Activated CD4-positive, alpha-beta T cell treated with anti-CD3 and anti-CD28 coated beads, Interleukin-2, Interleukin-4, amounts not matched to agents 100 ng/mL and 50 ng/mL, durations not matched to agents 16 hours and 8 hours (primary cell): ENCODE measurements at regions not wholly inside any gene's neighbourhood (a gene's known extent, or its start where the extent isn't known, plus 50 kb on each side); places are given as distances from the start of the nearest gene placed in this dataset.

Experiments
- DNase-seq: peaks from one replicate; pipeline ENCODE4 v3.0.0-alpha.2; 2020; ENCODE audit warnings: low spot score

DNA sequence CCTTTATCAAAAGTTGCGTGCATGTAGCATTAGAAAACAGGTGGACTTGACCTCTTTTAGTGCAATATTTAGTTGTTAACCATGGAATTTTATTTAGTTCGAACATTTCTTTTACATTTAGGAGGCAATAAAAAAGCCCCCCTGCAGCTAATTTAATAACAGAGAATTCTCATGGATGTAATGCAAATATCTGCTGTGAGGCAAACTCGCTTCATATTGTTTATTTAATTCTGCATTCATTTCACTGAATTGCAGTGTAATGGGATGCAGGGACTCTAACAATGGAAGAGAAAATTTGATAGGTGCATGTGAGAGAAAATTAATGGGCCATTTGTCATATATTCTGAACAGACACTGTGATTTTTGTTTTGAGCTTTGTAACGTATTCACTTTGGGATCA, 205.1 kb upstream of the CHD1 start:
- no peak for DNase-seq

DNA sequence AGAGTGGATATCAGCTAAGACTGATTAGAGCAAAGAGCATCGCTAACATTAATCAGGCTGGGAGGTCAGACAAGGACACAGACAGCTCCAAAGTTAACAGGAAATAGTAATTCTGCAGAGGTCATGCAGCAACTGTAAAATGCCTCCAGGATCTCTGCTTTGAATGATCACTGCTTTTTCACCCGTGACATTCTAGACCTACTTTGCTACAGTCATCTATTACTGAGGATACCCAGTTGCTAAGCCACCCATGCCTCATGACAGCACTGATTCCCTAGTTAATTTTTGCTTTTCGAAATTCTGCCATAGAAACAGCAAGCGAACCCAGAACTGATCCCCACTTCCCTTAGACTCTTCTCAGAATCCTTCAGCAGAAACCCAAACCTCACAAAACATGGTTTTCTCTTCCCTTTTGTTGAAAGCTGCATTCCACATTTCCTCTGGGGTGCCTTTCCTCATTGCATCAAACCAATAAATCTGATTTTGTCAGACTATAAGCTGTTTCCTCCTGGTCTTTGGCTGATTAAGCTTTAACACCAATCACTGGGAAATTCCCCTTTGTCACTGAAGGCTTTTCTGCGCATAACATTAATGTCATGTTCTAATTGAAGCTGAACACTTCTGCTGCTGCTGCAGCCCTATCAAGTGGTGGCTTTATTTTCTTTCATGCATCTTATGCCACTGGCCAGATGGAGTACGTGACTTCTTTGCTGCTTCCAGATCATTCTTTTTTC, 201.1 kb upstream of the CHD1 start:
- DNase-seq = no peak

GRCh38 chr5:99122976-99123375, 194.2 kb upstream of the CHD1 start:
- no peak for DNase-seq

GRCh38 chr5:99119326-99119725, 190.5 kb upstream of the CHD1 start:
- DNase-seq = no peak

GRCh38 chr5:99116526-99116925, 187.7 kb upstream of the CHD1 start:
- DNase-seq = no peak

- no peak for DNase-seq
Observed at GRCh38 chr5:99109894-99110293, 181.1 kb upstream of the CHD1 start.

DNA sequence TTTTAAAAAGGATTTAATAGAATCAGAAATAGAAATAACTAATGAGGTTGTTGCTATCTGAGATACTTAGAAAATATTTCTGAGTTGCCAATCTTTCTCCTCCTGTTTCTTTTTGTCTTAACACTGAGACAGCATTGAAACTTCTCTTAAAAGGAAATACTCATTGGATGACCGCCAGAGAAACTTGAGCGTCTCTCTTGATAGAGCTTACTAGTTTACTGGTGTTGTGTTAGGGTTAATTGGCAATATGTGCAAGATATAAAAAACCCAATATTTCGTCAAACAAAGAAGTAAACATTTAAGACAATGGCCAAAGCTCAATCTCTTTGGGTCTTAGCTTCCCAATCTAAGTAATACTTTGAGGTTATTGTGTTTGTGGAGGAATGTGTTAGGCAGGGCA, 176.4 kb upstream of the CHD1 start:
- no peak for DNase-seq

DNA sequence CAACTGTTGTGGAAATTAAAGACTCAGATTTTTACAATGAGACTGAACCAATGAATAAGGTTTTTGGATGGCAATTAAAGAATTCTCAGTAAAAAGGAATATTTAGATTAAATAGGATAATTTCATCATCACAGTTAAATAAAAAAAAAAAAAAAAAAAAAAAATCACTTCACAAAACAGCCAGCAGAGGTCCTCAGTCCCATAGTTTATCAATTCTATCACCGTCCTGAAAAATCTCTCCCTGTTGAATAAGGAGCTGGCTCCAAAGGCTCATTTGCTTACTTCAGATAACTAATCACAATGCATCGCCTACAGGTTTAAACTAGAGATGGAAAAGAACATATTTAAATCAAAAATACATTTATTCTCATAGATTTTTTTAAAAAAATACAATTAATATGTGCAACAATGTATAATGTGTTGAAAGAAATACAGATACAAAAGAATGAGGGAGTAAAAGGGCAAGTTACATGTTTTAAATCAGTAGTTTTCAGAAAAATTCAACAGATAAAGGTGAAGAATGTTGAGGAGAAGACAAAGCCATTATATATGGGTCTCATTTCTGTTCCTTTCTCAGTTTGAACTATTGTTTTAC, 175.8 kb upstream of the CHD1 start:
- peak; percentile 19 for DNase-seq

DNA sequence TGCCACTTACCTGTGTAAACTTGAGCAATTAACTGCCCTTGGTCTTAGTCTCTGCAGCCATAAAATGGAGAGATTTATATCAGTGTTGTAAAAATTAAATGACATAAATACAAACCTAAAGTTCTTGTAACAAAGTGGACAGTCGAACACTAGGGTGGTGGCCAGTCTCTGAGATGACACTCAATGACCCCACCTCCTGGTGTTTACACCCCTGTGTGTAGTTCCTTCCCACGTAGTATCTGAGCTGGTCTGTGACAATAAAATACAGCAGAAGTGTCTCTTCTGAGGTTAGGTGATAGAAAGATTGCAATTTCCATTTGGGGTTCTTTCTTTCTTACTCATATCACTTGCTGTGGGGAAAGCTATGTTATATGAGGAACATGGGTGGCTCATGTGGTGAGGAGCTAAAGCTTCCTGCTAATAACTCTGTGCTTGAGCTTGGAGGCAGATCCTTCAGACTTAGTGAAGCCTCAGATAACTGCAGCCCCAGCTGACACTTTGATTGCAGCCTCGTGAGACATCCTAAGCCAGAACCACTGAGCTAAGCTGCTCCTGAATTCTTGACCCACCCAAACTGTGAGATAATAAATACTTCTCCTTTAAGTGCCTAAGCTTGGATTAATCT, 173.4 kb upstream of the CHD1 start:
- DNase-seq = no peak

DNA sequence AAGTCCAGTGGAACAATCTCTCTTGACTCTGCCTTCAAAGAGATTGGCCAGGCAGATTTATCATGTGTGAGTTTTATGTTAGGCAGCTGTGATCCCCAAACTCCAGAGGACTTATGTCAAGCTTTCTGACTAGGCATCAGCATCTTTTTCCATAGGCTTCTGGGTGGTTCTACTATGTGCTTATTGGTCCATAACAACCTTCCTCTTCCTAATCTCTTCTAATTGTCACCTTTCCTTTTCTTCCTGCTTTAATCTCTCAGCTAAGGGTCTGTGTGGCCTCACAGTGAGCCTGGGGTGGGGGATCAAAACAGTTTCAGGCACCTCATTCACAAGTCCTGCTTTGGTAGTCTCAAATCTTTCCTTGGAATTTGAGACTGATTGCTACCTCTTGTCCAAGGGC, 170.9 kb upstream of the CHD1 start:
- no peak for DNase-seq

GRCh38 chr5:99089822-99090549, 161.2 kb upstream of the CHD1 start:
- no peak for DNase-seq

DNA sequence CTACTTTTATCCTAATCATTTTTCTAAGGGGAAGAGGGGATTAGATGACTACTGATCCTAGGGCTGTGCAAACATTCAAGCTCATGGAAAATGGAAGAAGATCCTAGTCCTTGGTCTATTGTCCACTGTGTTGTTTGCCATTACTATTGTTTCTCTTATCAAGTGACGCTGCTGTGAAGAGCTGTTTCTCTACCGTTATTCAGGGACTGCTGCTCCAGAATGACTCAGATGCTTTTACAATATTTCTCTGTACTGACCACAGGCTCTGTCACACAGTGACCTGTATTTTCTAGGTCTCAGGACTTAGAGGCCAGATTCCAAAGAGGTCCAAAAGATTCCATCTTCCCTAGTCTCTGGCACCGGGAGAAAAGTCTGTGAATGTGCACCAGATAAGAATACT, 159.5 kb upstream of the CHD1 start:
- DNase-seq = no peak

- DNase-seq = no peak
Observed at GRCh38 chr5:99083197-99083596, 154.4 kb upstream of the CHD1 start.

GRCh38 chr5:99081711-99082110, 152.9 kb upstream of the CHD1 start:
- no peak for DNase-seq

GRCh38 chr5:99076723-99077640, 148.2 kb upstream of the CHD1 start:
- no peak for DNase-seq

- DNase-seq = no peak
Observed at GRCh38 chr5:99072846-99073245, 144.0 kb upstream of the CHD1 start.

- no peak for DNase-seq
Observed at GRCh38 chr5:99070822-99071221, 142.0 kb upstream of the CHD1 start.

DNA sequence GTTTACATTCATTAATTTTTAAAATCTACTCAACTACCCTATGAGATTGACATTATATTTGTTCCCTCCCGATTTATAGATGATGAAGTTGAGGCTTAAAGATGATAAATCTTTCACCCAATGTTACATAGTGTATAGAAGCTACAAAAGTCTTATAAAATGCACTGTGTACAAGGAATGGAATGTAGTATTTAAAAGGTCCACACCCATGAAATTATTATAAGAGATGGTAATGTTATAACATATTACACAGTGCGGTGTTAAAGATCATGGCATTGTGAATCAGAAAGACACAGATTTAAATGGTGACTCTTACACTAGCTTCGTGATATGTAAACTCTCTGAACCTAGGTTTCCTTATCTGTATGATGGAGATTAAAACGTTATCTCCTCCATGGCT, 141.6 kb upstream of the CHD1 start:
- no peak for DNase-seq

DNA sequence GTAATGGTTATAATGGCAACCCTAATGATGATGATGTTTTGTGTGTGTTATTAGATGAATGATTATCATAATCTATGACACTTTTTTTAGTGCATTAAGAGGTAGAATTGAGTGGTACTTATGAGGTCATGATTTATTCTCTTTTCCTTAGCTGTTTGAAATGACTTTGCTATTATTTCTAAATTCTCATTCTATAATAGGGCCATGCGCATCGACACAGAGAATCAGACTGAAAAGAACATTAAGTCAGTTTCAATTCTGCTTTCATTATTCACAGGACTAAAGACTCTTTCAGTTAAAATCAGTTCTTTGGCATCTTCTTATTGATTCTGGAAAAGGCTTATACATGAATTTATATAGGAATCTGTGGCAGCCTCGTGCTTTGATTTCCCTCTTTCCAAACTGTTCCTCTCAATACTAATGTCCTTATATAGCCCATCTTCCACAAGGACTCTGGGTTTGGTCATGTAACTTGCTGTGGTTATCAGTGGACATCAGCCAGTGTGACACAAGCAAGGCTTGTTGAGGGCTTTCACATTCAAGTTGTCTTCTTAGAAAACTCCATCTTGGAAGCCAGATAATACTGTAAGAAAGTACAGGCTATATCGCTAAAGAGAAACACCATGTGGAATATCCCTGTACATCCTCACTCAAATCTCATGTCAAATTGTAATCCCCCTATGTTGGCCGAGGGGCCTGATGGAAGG, 140.3 kb upstream of the CHD1 start:
- DNase-seq = no peak

DNA sequence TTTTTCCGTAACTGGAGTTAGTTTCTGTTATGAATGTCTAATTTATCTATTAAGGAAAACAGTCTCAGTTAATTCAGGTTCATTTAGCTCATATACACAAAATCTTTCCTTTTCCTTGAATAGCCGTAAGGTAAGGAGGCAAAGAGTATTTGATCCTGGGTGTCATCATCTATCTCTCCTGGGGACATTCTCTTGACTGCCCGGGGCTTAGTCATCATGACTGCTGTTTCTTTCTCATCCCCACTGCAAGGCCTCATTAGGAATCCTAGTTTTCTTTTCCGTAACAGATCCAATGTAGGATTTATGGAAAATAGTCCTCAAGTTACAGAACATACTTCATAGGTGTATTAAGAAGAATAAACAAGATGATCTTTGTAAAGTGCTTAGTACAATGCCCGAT, 134.9 kb upstream of the CHD1 start:
- DNase-seq = no peak

GRCh38 chr5:99061711-99062110, 132.9 kb upstream of the CHD1 start:
- no peak for DNase-seq
